ENCODE measurements at regions not wholly inside any gene's neighbourhood (a gene's known extent, or its start where the extent isn't known, plus 50 kb on each side); places are given as distances from the start of the nearest gene placed in this dataset.
A peak's percentile ranks its signal among the peaks of the same experiment; 100 is the strongest.

DNA sequence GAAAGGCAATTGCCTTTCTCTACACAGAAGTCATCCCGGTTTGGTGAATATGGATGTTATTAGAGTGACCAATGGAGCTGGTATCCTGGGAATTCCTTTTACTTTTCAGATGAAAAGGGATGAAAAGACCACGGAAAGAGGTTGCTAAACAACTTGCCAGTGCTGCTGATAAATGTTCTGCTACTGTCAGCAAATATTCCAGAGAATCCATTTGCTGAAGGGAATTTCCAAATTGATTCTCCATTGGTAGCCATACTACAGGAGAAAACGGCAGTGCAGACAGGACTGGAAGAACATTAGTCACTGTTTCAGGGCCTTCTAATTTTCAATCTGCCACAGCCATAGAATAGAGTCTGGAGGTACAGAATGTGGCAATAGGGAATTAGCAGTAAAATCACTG lies 451.5 kb downstream of the PCDH11X start:
- no peak overlapping the region for H2AK5ac ChIP-seq (ENCODE audit: insufficient read length, low read length)
- no peak overlapping the region for H3K23ac ChIP-seq (ENCODE audit: insufficient read length, low read depth, low read length)
- Mint-ChIP-seq H3K27me3 (ENCODE audit: low read depth) (no peaks in the 10 kb centered on the region), H3K36me3 (ENCODE audit: insufficient read depth in 1 of 3, low read depth in 3 of 3) (peaks cover 0 to 5% (median 3%) of the 10 kb centered on the region in 3 experiments; a peak in 4 of 7 replicates), H3K4me1 (peaks cover 26 to 31% of the 10 kb centered on the region in 2 experiments), H3K4me3 (no peak overlapping the region), H3K27ac (peak overlapping the region in 2 of 3 experiments; percentile 40 to 56; a peak in 2 of 7 replicates), H3K9me3 (peaks cover 0 to 2% of the 10 kb centered on the region in 2 experiments; a peak in 1 of 5 replicates)
- peaks cover 6% of the 10 kb centered on the region; the same call in 1 of the 2 replicates for H3K4me1 ChIP-seq (ENCODE audit: insufficient read depth, low read length)
- no peaks in the 10 kb centered on the region for H3K9me3 ChIP-seq (ENCODE audit: control insufficient read depth, low read depth, low read length)
- H3K14ac ChIP-seq (ENCODE audit: insufficient read depth, low read length): no peak overlapping the region
- H3K27ac ChIP-seq (ENCODE audit: insufficient read length, low read depth, low read length): peak overlapping the region; percentile 47
- H4K91ac ChIP-seq (ENCODE audit: insufficient read length, low read depth, low read length): no peak overlapping the region
- no peak overlapping the region for H3K9ac ChIP-seq (ENCODE audit: extremely low read depth, insufficient read length, low read length)
- H3K4ac ChIP-seq (ENCODE audit: low read depth, low read length): no peak overlapping the region
- no peak overlapping the region for H2BK12ac ChIP-seq (ENCODE audit: insufficient read length, low read depth, low read length)
- no peaks in the 10 kb centered on the region for H3K23me2 ChIP-seq (ENCODE audit: insufficient read length, low read depth, low read length, poor library complexity, severe bottlenecking)
- H2BK20ac ChIP-seq (ENCODE audit: low read depth, low read length, poor library complexity, severe bottlenecking): no peak overlapping the region
- H2BK120ac ChIP-seq (ENCODE audit: low read depth, low read length, poor library complexity, severe bottlenecking): no peak overlapping the region
- no peak overlapping the region for H3K4me2 ChIP-seq (ENCODE audit: insufficient read depth, insufficient read length, low read length)
- DNase-seq: no peak
- WGBS (ENCODE audit: extremely low coverage, insufficient read length, low lambda C conversion rate): no CpG with 5 or more reads among the region's 3 CpGs
- H3K18ac ChIP-seq (ENCODE audit: insufficient read length, low read depth, low read length): no peak overlapping the region
- 0 out of 2 replicates have a peak, but pooled peaks cover 2% of the 10 kb centered on the region for H3K79me2 ChIP-seq (ENCODE audit: insufficient read depth, low read length)
- no peak overlapping the region for H2BK15ac ChIP-seq (ENCODE audit: low read depth, low read length)
- no peak overlapping the region for H3K56ac ChIP-seq (ENCODE audit: insufficient read length, low read depth, low read length)
- no peak overlapping the region for H4K8ac ChIP-seq (replicated peaks; ENCODE audit: insufficient read length, low read depth, low read length)
- H3T11ph ChIP-seq (ENCODE audit: low read length): no peak overlapping the region
- H4K20me1 ChIP-seq (ENCODE audit: control insufficient read depth, insufficient read depth, insufficient read length): no peaks in the 10 kb centered on the region
- no peak overlapping the region for H4K5ac ChIP-seq (ENCODE audit: insufficient read length, low read depth, low read length)
- TF ChIP-seq, protein P1, sequence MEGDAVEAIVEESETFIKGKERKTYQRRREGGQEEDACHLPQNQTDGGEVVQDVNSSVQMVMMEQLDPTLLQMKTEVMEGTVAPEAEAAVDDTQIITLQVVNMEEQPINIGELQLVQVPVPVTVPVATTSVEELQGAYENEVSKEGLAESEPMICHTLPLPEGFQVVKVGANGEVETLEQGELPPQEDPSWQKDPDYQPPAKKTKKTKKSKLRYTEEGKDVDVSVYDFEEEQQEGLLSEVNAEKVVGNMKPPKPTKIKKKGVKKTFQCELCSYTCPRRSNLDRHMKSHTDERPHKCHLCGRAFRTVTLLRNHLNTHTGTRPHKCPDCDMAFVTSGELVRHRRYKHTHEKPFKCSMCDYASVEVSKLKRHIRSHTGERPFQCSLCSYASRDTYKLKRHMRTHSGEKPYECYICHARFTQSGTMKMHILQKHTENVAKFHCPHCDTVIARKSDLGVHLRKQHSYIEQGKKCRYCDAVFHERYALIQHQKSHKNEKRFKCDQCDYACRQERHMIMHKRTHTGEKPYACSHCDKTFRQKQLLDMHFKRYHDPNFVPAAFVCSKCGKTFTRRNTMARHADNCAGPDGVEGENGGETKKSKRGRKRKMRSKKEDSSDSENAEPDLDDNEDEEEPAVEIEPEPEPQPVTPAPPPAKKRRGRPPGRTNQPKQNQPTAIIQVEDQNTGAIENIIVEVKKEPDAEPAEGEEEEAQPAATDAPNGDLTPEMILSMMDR (conservative IDR thresholded peaks at IDR 0.05): no peak
- H2BK5ac ChIP-seq (ENCODE audit: insufficient read length, low read length): no peak overlapping the region
- H3K27me3 ChIP-seq (ENCODE audit: insufficient read depth, low read length): no peaks in the 10 kb centered on the region
- peak overlapping the region; percentile 16 for H2AFZ ChIP-seq (ENCODE audit: low read length)
- H3K79me1 ChIP-seq (ENCODE audit: insufficient read depth, low read depth, low read length, poor library complexity, severe bottlenecking): no peaks in the 10 kb centered on the region

All from H9 (cell line).